Stimulated activated CD8-positive, alpha-beta memory T cell treated with anti-CD3 and anti-CD28 coated beads, Interleukin-15, amount 100 ng/mL, for 24 hours (primary cell): ENCODE measurements at regions not wholly inside any gene's neighbourhood (a gene's known extent, or its start where the extent isn't known, plus 50 kb on each side); places are given as distances from the start of the nearest gene placed in this dataset.
"Not testable (repeated sequence)": the region's sequence is repeated elsewhere in the genome, so short reads cannot be mapped to it uniquely, and the experiment has no call there.

Experiments used
- DNase-seq: peaks from one replicate; pipeline ENCODE4 v3.0.0-alpha.2; 2020; ENCODE audit warnings: low read depth

DNA sequence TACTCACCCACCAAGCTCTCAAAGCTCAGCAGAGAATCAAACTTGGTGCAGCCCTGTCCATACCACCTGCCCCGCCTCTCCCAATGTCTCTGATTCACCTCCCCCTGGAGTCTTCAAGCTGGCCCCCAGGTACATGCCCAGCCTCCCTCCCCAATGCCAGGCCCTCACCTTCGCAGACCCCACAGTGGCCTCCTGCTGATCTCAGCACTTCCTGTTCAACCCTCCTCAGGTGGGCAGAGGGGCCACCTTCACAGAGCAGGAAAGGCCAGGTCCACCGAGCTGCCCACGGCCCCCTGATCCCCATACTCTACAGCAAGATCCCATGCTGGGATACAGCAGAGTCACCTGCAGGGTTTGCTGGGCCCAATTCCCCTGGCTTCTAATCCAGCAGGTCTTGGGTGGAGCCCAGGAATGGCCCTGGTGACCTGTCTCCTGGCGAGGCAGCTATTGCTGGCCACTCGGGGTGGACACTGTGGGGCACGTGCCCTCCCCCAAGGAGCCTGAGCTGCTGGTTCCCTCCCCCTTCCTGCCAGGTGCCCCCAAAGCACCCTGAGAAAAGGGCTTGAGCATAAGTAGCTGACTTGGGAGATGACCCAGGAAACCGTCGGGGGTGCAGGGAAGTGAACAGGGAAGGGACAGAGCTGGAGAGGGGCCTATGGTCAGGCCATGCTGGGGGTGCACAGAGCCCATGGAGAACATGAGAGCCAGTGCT, 150.7 kb downstream of the BRD1 start:
- DNase-seq = no peak

GRCh38 chr22:49676230-49676629, 151.4 kb downstream of the BRD1 start:
- no peak for DNase-seq

GRCh38 chr22:49674479-49675050, 153.1 kb downstream of the BRD1 start:
- DNase-seq = no peak

- no peak for DNase-seq
Measured at GRCh38 chr22:49673048-49673447, 154.6 kb downstream of the BRD1 start.

DNA sequence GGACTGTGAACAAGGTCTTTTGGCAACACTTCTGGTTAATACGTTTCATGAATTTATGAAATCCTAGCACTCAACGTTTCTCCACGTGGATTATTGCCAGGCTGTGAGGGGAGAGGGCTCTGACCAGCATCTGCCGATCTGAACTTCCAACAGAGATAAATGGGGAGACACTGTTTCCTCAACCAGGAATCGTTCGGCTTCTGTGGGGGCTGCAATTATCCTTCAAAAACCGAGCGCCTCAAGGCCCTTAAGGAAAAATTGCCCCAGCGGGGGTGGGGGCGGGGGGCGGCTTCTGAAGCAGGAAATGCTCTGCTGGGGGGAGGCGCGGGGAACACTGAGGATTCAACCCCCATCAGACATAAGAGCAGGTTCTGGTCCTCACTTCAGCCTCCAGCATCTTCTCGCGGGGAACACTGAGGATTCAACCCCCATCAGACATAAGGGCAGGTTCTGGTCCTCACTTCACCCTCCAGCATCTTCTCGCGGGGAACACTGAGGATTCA, 155.6 kb downstream of the BRD1 start:
- no peak for DNase-seq

GRCh38 chr22:49671331-49672013, 156.2 kb downstream of the BRD1 start:
- DNase-seq = no peak

DNA sequence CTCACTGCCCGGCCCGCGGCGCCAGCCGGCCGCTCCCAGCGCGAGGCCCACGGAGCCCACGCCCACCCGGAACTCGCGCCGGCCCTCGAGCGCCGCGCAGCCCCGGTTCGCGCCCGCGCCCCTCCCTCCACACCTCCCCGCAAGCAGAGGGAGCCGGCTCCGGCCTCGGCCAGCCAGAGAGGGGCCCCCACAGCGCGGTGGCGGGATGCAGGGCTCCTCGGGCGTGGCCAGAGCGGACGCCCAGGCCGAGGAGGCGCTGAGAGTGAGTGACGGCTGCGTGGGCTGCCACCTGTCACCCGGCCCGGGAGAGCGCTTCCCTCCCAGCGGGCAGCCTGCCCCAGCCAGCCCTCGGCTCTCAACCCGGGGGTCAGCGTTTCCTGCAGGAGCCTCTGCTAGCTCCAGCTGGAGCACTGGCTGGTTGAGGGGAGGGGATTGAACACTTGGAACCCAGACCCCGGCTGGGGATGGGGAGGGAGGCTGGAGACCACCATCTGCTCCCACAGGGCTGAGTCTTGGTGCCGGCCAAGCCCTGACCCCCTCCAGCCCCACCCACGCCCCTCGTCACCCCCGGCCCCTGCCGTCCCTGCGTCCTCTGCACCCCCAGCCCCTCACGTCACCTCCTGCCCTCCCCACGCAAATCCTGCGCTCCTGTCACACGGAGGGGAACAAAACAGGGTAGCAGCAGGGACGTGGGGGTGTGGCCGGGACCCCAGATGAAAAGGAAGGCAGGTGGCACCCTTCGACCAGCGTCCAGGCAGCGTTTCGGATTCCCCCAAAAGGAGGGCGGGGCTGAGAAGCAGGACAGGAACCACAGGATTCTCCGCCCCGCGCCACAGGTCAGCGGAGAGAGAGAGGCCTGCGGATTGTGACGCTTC, 157.0 kb downstream of the BRD1 start:
- DNase-seq = no peak

DNA sequence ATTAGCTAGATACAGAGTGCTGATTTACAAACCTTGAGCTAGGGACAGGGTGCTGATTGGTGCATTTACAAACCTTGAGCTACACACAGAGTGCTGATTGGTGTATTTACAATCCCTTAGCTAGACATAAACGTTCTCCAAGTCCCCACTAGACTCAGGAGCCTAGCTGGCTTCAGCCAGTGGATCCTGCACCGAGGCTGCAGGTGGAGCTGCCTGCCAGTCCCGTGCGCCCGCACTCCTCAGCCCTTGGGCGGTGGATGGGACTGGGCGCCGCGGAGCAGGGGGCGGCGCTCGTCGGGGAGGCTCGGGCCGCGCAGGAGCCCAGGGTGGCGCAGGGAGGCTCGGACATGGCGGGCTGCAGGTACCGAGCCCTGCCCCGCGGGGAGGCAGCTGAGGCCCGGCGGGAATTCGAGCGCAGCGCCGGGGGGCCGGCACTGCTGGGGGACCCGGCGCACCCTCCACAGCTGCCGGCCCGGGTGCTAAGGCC, 157.7 kb downstream of the BRD1 start:
- DNase-seq = not testable (repeated sequence)

DNA sequence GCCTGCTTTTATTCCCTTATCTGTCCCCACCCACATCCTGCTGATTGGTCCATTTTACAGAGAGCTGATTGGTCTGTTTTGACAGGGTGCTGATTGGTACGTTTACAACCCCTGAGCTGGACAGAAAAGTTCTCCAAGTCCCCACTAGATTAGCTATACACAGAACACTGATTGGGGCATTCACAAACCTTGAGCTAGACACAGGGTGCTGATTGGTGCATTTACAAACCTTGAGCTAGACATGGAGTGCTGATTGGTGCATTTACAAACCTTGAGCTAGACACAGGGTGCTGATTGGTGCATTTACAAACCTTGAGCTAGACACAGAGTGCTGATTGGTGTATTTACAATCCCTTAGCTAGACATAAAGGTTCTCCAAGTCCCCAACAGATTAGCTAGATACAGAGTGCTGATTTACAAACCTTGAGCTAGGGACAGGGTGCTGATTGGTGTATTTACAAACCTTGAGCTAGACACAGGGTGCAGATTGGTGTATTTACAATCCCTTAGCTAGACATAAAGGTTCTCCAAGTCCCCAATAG, 158.2 kb downstream of the BRD1 start:
- DNase-seq = not testable (repeated sequence)

- no peak for DNase-seq
Measured at GRCh38 chr22:49668402-49668801, 159.3 kb downstream of the BRD1 start.

- DNase-seq = no peak
Measured at GRCh38 chr22:49667236-49667635, 160.4 kb downstream of the BRD1 start.

DNA sequence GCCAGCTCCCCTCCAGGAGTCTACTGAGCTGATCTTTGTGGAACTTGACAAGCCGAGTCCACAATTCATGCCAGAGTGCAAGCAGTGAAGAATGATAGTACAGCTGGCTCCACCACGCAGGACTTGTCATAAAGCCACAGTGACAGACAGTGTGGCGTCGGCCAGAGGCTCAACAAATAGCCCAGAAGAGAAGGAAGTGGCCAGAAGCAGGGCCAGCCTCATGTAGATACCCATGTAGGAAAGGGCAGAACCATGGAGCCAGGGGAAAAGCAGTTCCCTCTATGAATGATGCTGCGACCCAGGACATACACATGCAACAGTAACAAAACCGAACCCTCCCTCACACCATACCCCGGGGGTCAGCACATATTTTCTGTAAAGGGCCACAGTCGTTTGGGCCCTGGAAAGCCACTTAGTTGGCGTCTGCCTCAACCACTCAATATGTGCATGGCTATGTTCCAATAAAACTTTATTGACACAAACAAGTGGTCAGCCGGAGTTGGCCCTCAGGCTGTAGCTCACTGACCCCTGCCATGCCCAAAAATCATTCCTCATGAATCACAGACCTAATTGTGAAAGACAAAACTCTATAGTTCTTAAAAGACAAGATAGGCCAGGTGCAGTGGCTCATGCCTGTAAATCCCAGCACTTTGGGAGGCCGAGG, 161.4 kb downstream of the BRD1 start:
- DNase-seq = no peak

DNA sequence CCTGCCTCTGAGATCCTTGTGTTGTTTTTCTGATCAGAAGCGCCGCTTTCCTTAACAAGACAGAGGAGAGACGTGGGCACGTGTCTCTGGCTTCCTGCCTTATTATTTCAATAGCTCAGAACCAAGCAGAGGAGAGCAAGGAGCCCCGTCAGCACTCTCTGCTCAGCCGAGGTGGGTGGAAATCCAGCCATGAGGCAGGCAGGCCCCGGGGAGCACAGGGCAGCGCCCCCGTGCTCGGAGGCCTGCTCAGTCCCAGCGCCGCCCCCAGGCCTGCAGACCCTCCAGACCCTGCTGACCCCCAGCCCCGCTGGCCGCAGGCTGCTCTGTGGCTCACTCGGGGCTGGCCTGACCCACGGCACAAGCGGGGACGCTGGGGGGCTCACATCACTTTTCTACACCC, 162.8 kb downstream of the BRD1 start:
- DNase-seq = no peak

GRCh38 chr22:49664371-49664881, 163.2 kb downstream of the BRD1 start:
- no peak for DNase-seq

DNA sequence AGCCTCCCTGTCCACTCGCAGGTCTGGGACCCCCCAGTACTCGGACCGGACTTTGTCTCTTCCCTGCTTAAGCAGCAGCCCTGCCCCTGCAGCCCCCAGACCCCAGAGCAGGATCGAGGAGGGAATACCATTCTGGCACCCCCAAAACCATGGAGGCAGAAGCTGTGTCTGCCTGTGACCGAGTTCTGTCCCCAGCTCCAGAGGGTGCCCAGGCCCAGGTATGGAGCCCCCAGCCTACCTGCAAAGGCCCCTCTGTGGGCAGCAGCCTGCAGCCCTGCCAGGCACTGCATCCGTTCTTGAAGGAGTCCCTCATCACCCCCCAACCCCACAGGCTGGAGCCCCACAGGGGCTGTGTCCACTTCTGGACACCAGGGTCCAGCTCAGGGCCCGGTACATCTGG, 163.8 kb downstream of the BRD1 start:
- no peak for DNase-seq

- no peak for DNase-seq
Measured at GRCh38 chr22:49663311-49663711, 164.4 kb downstream of the BRD1 start.

- no peak for DNase-seq
Measured at GRCh38 chr22:49662681-49663080, 165.0 kb downstream of the BRD1 start.

DNA sequence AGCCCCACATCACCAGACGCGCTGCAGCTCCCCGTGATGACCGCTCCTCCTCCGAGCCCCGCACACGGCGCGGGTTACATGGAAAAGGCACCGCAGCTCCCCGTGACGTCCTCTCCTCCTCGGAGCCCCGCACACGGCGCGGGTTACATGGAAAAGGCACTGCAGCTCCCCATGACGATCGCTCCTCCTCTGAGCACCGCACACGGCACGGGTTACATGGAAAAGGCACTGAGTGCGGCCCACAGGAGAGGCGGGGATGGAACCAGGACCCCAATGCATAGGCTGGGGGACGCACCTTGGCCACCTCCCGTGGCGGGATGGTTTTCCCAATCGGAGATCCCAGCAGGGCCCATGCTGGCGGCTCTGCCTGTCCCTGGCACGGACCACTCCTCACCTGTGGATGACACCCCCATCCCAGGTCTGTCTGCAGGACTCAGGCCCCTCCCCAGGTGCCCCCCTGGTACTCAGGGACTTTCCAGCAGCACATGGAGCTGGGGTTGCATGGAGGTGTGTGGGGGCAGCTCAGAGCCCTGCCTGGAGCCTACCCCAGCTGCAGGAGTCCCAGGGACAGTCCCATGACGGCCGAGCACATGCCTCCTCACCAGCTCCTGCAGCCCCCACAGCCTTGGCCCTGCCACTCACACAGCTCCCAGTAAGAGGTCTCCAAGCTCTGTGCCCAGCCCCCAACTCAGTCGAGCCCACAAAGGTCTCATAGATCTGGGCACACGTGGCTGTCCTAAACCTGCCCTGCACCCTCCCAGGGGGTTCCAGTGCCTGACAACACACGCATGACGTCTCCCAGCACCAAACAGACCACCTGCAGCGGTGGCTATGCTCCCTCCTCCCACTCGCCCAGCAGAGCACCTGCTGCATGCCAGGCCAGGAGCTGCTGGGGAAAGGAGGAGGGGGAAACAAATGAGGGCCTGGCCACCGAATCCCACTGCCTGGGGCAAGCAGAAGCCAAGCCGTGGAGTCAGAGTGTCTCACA, 166.6 kb downstream of the BRD1 start:
- no peak for DNase-seq

DNA sequence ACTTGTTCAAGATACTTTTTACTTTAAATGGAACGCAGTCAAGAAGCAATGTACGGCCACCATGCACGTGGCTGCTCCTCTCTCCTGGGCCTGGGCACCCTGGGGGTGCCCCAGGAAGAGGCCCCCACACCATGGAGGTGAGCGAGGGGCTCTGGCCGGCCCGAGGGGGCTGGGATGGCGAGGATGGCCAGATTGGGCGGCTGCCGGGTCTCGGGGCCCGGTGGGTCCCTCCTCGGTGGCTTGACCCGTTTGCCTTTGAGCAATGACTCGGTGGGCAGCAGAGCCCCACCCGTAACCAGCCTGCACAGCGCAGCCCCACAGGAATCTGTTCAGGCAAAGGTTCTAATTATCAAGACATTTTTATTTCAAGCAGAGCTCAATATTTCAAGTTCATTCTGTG, 167.4 kb downstream of the BRD1 start:
- DNase-seq = no peak

GRCh38 chr22:49659924-49660315, 167.8 kb downstream of the BRD1 start:
- DNase-seq = no peak
